Spinal cord (tissue), 9 donors: ENCODE measurements at regions not wholly inside any gene's neighbourhood (a gene's known extent, or its start where the extent isn't known, plus 50 kb on each side); places are given as distances from the start of the nearest gene placed in this dataset.

Source experiments
- DNase-seq, 6 donors: peaks; one replicate each; pipeline versions ENCODE4 v3.0.0 to v3.0.0-alpha.2; 2013 to 2015; ENCODE audit warnings: low spot score in 6 of 6, low read depth in 4 of 6
- H3K27ac ChIP-seq: one replicate; pipeline ENCODE4 v1.5.1; 2013; ENCODE audit warnings: low read depth, low read length, control low read depth
- H3K27me3 ChIP-seq: one replicate; pipeline ENCODE4 v1.6.1; 2013; ENCODE audit warnings: low read length; ENCODE audit not compliant: control insufficient read depth, insufficient read depth
- H3K36me3 ChIP-seq: one replicate; pipeline ENCODE4 v1.6.1; 2013; ENCODE audit warnings: low read length; ENCODE audit not compliant: control insufficient read depth, insufficient read depth
- H3K4me1 ChIP-seq: one replicate; pipeline ENCODE4 v1.6.1; 2013; ENCODE audit warnings: low read length; ENCODE audit not compliant: control insufficient read depth, insufficient read depth
- H3K4me3 ChIP-seq: one replicate; pipeline ENCODE4 v1.5.1; 2013; ENCODE audit warnings: low read depth, low read length, control low read depth
- H3K9me3 ChIP-seq: one replicate; pipeline ENCODE4 v1.6.1; 2013; ENCODE audit warnings: low read length; ENCODE audit not compliant: control insufficient read depth, insufficient read depth
- WGBS: methylation state at CpG from one replicate; pipeline ENCODE4 v1.1.5; 2013; ENCODE audit warnings: missing lambda C conversion rate; ENCODE audit not compliant: insufficient coverage; 5-methylcytosine and 5-hydroxymethylcytosine counted together
- donor health status: healthy.

DNA sequence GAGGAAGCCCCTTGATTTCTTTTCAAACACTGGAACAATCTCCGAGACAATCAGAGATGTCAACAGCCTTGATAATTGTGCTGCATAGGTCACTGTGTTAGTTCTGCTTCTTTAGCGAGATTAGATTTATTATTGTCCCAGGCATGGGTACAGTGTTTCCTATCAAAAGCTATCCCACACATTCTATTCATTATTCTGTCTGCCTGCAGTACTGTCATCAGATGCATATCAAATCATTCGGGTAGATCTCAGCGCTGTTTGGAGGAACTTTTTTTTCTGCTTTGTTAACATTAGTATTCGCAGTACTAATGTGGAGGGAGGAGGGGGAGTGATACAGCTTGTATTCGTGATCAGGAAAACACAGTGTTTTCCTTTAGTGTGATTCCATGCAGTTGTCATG, 208.0 kb downstream of the C11orf91 start:
- Histone ChIP-seq H3K4me3 (no peak overlapping the region), H3K36me3 (no peaks in the 10 kb centered on the region), H3K4me1 (no peaks in the 10 kb centered on the region), H3K27ac (no peak overlapping the region), H3K27me3 (no peaks in the 10 kb centered on the region), H3K9me3 (no peaks in the 10 kb centered on the region)
- whole genome bisulfite sequencing: 42% methylated on average over 3 of the region's 6 CpGs
- peak in 1 of 6 donors; percentile 54 for DNase-seq

DNA sequence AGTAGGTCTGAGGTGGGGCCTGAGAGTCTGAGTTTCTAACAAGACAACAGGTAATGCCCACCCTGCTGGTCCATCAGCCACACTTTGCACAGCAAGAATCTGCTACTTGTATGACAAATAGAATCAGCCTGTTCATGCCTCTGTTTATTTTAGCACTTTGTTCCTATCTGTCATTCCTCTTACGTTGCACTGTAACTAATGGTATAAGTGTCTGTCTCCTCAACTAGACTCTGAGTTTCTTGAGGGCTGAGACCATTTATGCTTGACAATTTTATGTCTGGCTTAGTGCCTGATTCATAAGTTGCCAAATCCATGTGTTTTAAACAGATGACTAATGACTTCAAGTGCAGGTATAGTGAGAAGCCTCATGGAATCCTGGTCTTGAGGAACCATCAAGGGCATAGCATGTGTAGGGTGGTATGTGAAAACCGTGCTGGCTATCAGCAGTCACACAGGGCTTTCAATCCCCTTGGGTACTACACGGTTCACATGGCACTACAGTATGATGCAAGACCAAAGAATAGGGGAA, 209.7 kb downstream of the C11orf91 start:
- Histone ChIP-seq H3K36me3 (no peaks in the 10 kb centered on the region), H3K27ac (no peak overlapping the region), H3K9me3 (no peaks in the 10 kb centered on the region), H3K27me3 (no peaks in the 10 kb centered on the region), H3K4me3 (no peak overlapping the region), H3K4me1 (no peaks in the 10 kb centered on the region)
- WGBS: 100% methylated on average over 1 of the region's 3 CpGs
- DNase-seq: no peak

DNA sequence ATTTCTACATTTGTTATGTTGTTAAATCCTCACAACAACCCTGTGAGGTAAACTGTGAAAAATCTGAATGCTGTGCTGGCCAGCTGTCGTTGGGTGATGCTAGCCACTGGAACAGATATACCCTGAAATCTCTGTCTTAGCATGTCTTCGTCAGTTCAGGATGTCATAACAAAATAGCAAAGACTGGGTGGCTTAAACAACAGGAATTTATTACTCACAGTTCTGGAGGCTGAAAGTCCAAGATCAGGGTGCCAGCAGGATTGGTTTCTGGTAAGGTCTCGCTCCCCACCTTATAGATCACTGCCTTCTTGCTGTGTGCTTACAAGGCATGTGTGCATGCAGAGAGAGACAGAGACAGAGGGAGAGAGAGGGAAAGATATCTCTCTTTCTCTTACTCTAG, 211.7 kb downstream of the C11orf91 start:
- DNase-seq: no peak
- 92% methylated on average over 2 of the region's 3 CpGs for WGBS
- no peaks in the 10 kb centered on the region for H3K27me3 ChIP-seq

GRCh38 chr11:33480626-33481025, 220.0 kb downstream of the C11orf91 start:
- peak in 1 of 6 donors; percentile 87 for DNase-seq
- 20% methylated on average over 1 of the region's 3 CpGs for WGBS
- Histone ChIP-seq H3K27ac (no peak overlapping the region), H3K36me3 (no peaks in the 10 kb centered on the region), H3K4me1 (peaks cover 33% of the 10 kb centered on the region), H3K9me3 (no peaks in the 10 kb centered on the region), H3K4me3 (no peak overlapping the region), H3K27me3 (no peaks in the 10 kb centered on the region)

More for the DNA sequence above, 211.7 kb downstream of the C11orf91 start:
- no peak overlapping the region for H3K4me3 ChIP-seq
- H3K27ac ChIP-seq: no peak overlapping the region
- H3K4me1 ChIP-seq: no peaks in the 10 kb centered on the region
- no peaks in the 10 kb centered on the region for H3K9me3 ChIP-seq
- no peaks in the 10 kb centered on the region for H3K36me3 ChIP-seq

DNA sequence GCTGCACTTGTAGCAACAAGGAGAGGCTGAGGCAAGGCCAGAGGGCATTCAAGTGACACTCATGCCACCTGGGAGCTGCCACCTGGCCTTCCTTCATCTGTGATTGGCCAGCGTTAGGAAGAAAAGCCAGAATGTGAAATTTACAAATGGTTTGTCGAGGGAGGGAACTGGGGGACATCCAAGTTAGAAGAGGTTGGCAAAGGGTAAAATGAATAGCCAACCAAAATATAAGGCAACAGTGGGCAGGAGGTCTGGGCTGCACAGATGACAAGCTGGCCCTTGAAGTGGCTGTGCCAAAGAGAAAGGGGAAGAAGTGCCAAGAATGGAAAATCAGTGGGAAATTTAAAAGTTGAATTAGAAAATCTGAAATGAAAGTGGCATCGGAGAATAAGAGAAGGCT, 221.4 kb downstream of the C11orf91 start:
- H3K4me1 ChIP-seq: peaks cover 37% of the 10 kb centered on the region
- no peaks in the 10 kb centered on the region for H3K27me3 ChIP-seq
- H3K27ac ChIP-seq: no peak overlapping the region
- H3K4me3 ChIP-seq: no peak overlapping the region
- peak in 1 of 6 donors; percentile 76 for DNase-seq
- 60% methylated on average over 3 of the region's 3 CpGs for WGBS
- H3K9me3 ChIP-seq: no peaks in the 10 kb centered on the region
- H3K36me3 ChIP-seq: no peaks in the 10 kb centered on the region

- peak in 2 of 6 donors; percentile 84 to 85 for DNase-seq
- no peaks in the 10 kb centered on the region for H3K9me3 ChIP-seq
- no peaks in the 10 kb centered on the region for H3K36me3 ChIP-seq
- no peak overlapping the region for H3K27ac ChIP-seq
- H3K4me3 ChIP-seq: no peak overlapping the region
- H3K27me3 ChIP-seq: no peaks in the 10 kb centered on the region
- peaks cover 37% of the 10 kb centered on the region for H3K4me1 ChIP-seq
- 15% methylated on average over 6 of the region's 7 CpGs for WGBS
Measured at GRCh38 chr11:33478111-33478573, 221.0 kb downstream of the HIPK3 start.

- peaks cover 37% of the 10 kb centered on the region for H3K4me1 ChIP-seq
- H3K27ac ChIP-seq: no peak overlapping the region
Measured at GRCh38 chr11:33476945-33477606, 219.9 kb downstream of the HIPK3 start.

GRCh38 chr11:33475993-33476392, 218.8 kb downstream of the HIPK3 start:
- Histone ChIP-seq H3K27me3 (no peaks in the 10 kb centered on the region), H3K27ac (no peak overlapping the region), H3K36me3 (no peaks in the 10 kb centered on the region), H3K9me3 (no peaks in the 10 kb centered on the region), H3K4me1 (peaks cover 37% of the 10 kb centered on the region), H3K4me3 (no peak overlapping the region)
- WGBS: 4% methylated on average over 4 of the region's 5 CpGs
- peak; percentile 59 to 94 (median 70) for DNase-seq

More at GRCh38 chr11:33476945-33477606, 219.9 kb downstream of the HIPK3 start:
- no peak for DNase-seq
- Histone ChIP-seq H3K9me3 (no peaks in the 10 kb centered on the region), H3K27me3 (no peaks in the 10 kb centered on the region), H3K36me3 (no peaks in the 10 kb centered on the region), H3K4me3 (no peak overlapping the region)
- WGBS: 75% methylated on average over 3 of the region's 6 CpGs

- H3K9me3 ChIP-seq: no peaks in the 10 kb centered on the region
- peak in 1 of 6 donors; percentile 53 for DNase-seq
- H3K27ac ChIP-seq: no peak overlapping the region
- H3K27me3 ChIP-seq: no peaks in the 10 kb centered on the region
- WGBS: 43% methylated on average over 1 of the region's 4 CpGs
- H3K4me3 ChIP-seq: no peak overlapping the region
- no peaks in the 10 kb centered on the region for H3K36me3 ChIP-seq
- H3K4me1 ChIP-seq: peaks cover 34% of the 10 kb centered on the region
Measured at GRCh38 chr11:33474866-33475265, 217.7 kb downstream of the HIPK3 start.

GRCh38 chr11:33471541-33471940, 214.4 kb downstream of the HIPK3 start:
- no peak for DNase-seq
- H3K27ac ChIP-seq: no peak overlapping the region
- no peaks in the 10 kb centered on the region for H3K36me3 ChIP-seq
- H3K9me3 ChIP-seq: no peaks in the 10 kb centered on the region
- H3K27me3 ChIP-seq: no peaks in the 10 kb centered on the region
- H3K4me3 ChIP-seq: no peak overlapping the region
- peaks cover 11% of the 10 kb centered on the region for H3K4me1 ChIP-seq
- 100% methylated on average over 1 of the region's 1 CpG for WGBS
